Psoas muscle (tissue), 7 donors: ENCODE measurements at regions not wholly inside any gene's neighbourhood (a gene's known extent, or its start where the extent isn't known, plus 50 kb on each side); places are given as distances from the start of the nearest gene placed in this dataset.
A peak's percentile ranks its signal among the peaks of the same experiment; 100 is the strongest.

ENCODE experiments used
- ATAC-seq, 4 donors: fragments of 200-7000 bp; cut with Tn5 transposase; one replicate each; pipeline ENCODE4 v1.9.1; 2020; ENCODE audit warnings: moderate library complexity in 3 of 4, mild to moderate bottlenecking in 2 of 4
- DNase-seq, 2 donors: peaks; one replicate each; pipeline ENCODE4 v3.0.0-alpha.2; 2020
- H3K27ac ChIP-seq: fragments of 200-600 bp; one replicate; pipeline ENCODE4 v1.8.0; 2022
- H3K27me3 ChIP-seq, 3 donors: fragments of 200-600 bp in 1 of 3; one replicate each; pipeline versions ENCODE4 v1.6.1 to v1.8.0; 2013 to 2022; ENCODE audit warnings: low read length in 2 of 3, mild to moderate bottlenecking in 2 of 3, moderate library complexity in 1 of 3; ENCODE audit not compliant: insufficient read depth in 3 of 3
- H3K36me3 ChIP-seq, 2 donors: fragments of 200-600 bp in 1 of 2; one replicate each; pipeline versions ENCODE4 v1.6.1 to v1.8.0; 2013 to 2022; ENCODE audit warnings: low read depth in 1 of 2, mild to moderate bottlenecking in 1 of 2, moderate library complexity in 1 of 2; ENCODE audit not compliant: insufficient read depth in 1 of 2
- H3K4me1 ChIP-seq: fragments of 200-600 bp; one replicate; pipeline ENCODE4 v1.8.0; 2022
- H3K4me3 ChIP-seq: fragments of 200-600 bp; one replicate; pipeline ENCODE4 v1.8.0; 2022; ENCODE audit warnings: mild to moderate bottlenecking
- H3K9me3 ChIP-seq: fragments of 200-600 bp; one replicate; pipeline ENCODE4 v1.8.0; 2022
- WGBS, 3 donors: extraction: QIAGEN DNeasy Blood & Tissue Kit; methylation state at CpG; one replicate each; pipeline versions ENCODE4 v1.1.6 to v1.1.7; 2013; 5-methylcytosine and 5-hydroxymethylcytosine counted together
- intact Hi-C, 2 donors: fragments of 100-400 bp; cut with DNase I; formaldehyde crosslinking; loops; one replicate each; pipeline versions ENCODE4 v1.11.0 to v1.14.2; 2022
- TF ChIP-seq, protein P1 (sequence below): fragments of 200-600 bp; IDR thresholded peaks from one replicate; pipeline ENCODE4 v1.8.0; 2022; ENCODE audit warnings: antibody characterized with exemption
- donor health status: healthy with polysubstance abuse.
- donor health status: DM: no; HTN: no; CAD: no; lungs with moderate emphysema.
- donor health status: Bipolar disorder and iron deficiency.
- donor health status: healthy.
- donor health status: DM: yes; HTN: yes; CAD: no.
- donor health status: DM: no; HTN: no; CAD: no.
- donor health status: DM: yes; HTN: yes; CAD: no.

DNA sequence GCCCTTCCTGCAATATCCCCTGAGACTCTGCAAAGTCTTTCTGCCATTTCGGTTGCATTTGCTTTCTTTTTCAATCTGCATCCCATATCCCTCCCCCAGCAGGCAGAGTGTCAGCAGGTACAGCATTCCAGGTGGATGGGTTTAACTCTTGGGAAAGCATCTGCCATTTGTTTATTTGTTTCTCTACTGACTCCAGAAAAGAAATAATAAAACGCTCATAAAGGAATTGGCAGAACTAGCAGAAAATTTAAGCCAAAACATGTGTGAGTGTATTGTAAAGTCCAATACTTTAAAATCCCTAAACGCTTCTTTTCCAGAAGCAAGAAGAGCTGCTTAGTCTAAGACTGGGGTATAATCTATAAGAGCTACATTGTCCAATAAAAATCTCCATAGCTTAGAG, 393.8 kb downstream of the TNS3 start:
- Histone ChIP-seq H3K27me3 (no peaks in the 10 kb centered on the region), H3K4me3 (no peak overlapping the region), H3K4me1 (peaks cover 25% of the 10 kb centered on the region), H3K9me3 (no peaks in the 10 kb centered on the region), H3K27ac (no peak overlapping the region), H3K36me3 (no peaks in the 10 kb centered on the region)
- TF ChIP-seq, protein P1, sequence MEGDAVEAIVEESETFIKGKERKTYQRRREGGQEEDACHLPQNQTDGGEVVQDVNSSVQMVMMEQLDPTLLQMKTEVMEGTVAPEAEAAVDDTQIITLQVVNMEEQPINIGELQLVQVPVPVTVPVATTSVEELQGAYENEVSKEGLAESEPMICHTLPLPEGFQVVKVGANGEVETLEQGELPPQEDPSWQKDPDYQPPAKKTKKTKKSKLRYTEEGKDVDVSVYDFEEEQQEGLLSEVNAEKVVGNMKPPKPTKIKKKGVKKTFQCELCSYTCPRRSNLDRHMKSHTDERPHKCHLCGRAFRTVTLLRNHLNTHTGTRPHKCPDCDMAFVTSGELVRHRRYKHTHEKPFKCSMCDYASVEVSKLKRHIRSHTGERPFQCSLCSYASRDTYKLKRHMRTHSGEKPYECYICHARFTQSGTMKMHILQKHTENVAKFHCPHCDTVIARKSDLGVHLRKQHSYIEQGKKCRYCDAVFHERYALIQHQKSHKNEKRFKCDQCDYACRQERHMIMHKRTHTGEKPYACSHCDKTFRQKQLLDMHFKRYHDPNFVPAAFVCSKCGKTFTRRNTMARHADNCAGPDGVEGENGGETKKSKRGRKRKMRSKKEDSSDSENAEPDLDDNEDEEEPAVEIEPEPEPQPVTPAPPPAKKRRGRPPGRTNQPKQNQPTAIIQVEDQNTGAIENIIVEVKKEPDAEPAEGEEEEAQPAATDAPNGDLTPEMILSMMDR = no peak
- intact Hi-C loops = no loop called here
- WGBS, 3 donors = 50 to 59% (median 53%) methylated on average over 3 of the region's 3 CpGs
- no peak for DNase-seq
- ATAC-seq = no peak

DNA sequence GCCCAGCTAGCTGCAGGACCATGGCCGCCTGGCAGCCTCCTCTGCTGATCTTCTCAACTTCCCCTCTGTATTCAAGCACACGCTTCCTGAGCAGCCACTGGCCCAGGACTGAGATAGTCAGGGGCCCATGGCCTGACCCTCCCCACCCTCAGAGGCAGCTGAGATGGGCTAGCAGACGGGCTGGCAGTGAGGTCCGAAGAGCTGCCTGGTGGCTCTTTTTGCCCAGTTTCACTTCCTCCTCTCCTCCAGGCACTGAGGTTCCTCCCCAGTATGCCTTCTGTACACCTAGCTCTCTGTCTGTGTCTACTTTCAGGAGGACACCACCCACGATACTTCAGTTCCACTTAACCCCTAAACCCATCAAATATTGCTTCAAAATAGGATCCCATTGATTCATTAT, 395.6 kb downstream of the TNS3 start:
- Histone ChIP-seq H3K27ac (no peak overlapping the region), H3K4me3 (no peak overlapping the region), H3K27me3 (no peaks in the 10 kb centered on the region), H3K36me3 (no peaks in the 10 kb centered on the region), H3K4me1 (peaks cover 41% of the 10 kb centered on the region), H3K9me3 (no peaks in the 10 kb centered on the region)
- TF ChIP-seq, protein P1 = no peak
- WGBS, 3 donors = 82 to 94% (median 88%) methylated on average over 5 of the region's 5 CpGs
- no peak for DNase-seq
- no peak for ATAC-seq
- intact Hi-C loops = no loop called here

DNA sequence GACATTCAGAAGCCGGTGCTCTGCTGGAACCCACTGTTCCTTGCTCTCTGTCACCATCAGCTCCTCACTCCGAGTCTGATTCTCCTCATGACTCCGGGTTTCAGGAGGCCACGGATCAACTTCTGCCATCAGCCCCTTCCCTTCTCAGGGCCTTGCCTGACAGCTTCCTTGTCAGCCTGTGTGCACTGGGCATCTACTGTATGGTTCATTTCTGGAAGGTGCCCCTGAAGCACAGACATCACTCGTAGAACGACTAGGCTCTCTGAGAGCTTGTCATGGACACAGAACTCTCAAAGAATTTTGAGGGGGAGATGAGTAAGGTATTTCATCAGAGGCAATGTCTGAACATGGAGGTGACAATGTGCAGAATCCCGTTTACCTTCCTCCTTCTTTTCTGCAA, 396.1 kb downstream of the TNS3 start:
- Histone ChIP-seq H3K9me3 (no peaks in the 10 kb centered on the region), H3K4me1 (peaks cover 43% of the 10 kb centered on the region), H3K36me3 (no peaks in the 10 kb centered on the region), H3K27me3 (no peaks in the 10 kb centered on the region), H3K27ac (no peak overlapping the region), H3K4me3 (no peak overlapping the region)
- ATAC-seq = no peak
- TF ChIP-seq, protein P1 = no peak
- 88 to 96% (median 91%) methylated on average over 7 of the region's 7 CpGs for WGBS, 3 donors
- intact Hi-C loops = no loop called here
- DNase-seq = no peak

DNA sequence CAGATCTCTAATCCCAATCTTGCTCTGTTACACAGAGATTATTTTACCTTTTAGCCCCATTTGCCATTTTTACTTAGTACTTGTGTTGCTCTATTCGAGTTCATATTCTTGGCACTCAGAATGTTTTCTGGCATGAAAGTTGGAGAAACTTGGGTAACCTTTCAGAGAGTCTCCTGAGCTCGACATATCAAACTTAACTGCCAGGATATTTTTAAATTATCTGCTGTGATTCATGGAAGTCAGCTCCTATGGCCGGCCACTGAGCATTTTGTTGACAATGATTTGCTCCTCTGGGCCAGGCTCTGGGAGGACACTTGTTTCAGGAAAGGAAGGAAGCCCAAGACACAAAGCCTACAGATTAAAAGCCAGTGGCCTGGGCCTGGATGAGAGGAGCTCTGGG, 396.7 kb downstream of the TNS3 start:
- no peak for DNase-seq
- no peaks in the 10 kb centered on the region for H3K9me3 ChIP-seq
- no peaks in the 10 kb centered on the region for H3K36me3 ChIP-seq
- WGBS, 3 donors = 14 to 26% (median 21%) methylated on average over 3 of the region's 3 CpGs
- H3K4me3 ChIP-seq = no peak overlapping the region
- TF ChIP-seq, protein P1 = no peak
- H3K4me1 ChIP-seq = peaks cover 47% of the 10 kb centered on the region
- peak overlapping the region; percentile 23 for H3K27ac ChIP-seq
- intact Hi-C loops = no loop called here
- ATAC-seq = peak in 3 of 4 donors; percentile 25 to 73 (median 57)
- no peaks in the 10 kb centered on the region for H3K27me3 ChIP-seq

DNA sequence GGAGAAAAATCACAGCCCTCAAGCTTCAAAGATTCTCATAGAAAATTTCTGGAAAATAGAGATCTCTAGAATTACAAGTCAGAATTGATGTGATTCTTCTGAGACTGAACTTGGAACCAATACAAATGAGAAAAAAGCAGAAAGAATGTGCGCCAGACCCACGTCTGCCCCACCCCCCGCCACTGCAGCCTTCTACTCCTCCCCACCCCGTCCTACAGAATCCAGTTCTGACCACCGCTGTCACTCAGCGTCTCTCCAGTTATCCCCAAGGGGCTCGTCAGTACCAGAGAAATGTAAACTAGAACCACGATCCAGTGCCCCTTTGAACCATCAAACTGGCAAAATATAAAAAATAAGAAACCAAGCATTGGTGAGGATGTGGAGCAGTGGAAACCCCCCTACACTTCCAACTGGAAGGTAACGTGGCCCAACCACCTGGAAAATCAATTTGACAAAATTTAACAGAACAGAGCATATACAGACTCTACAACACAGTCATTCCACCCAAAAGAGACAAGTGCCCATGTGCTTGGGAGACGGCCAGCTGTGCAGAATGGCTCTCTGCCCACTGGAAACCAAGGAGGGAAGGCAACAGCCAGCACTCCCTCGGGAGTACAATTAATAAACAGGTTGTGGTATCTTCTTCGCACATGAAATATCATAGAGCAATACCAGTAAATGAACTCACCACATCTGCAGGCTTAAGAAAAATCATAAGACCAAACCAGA, 397.9 kb downstream of the TNS3 start:
- ATAC-seq (no peak), DNase-seq (no peak)
- Histone ChIP-seq H3K27me3 (no peaks in the 10 kb centered on the region), H3K4me1 (peaks cover 54% of the 10 kb centered on the region), H3K27ac (no peak overlapping the region), H3K9me3 (no peaks in the 10 kb centered on the region), H3K4me3 (no peak overlapping the region), H3K36me3 (no peaks in the 10 kb centered on the region)
- intact Hi-C loops = loop anchor here in 1 of 2 donors (5.0 kb wide), 2 partner anchors 73 to 92 kb away; no protein-coding TSS in a partner anchor
- TF ChIP-seq, protein P1 = no peak
- WGBS, 3 donors = 42 to 62% (median 45%) methylated on average over 12 of the region's 12 CpGs
